T-helper 1 cell treated with Interleukin-12 subunit alpha and Interleukin-12 subunit beta and Interleukin-4 antibody, amounts not matched to agents 30 μg/mL and 1 μg/mL, for 36 hours (primary cell): ENCODE measurements at regions not wholly inside any gene's neighbourhood (a gene's known extent, or its start where the extent isn't known, plus 50 kb on each side); places are given as distances from the start of the nearest gene placed in this dataset.

Experiments used
- H3K27ac Mint-ChIP-seq: one replicate; pipeline ENCODE4 v1.8.0; 2021; ENCODE audit warnings: mild to moderate bottlenecking, mixed read lengths
- H3K27me3 Mint-ChIP-seq: one replicate; pipeline ENCODE4 v1.8.0; 2021; ENCODE audit warnings: low read depth, mixed read lengths
- H3K36me3 Mint-ChIP-seq: one replicate; pipeline ENCODE4 v1.8.0; 2021; ENCODE audit warnings: low read depth, mixed read lengths
- H3K4me1 Mint-ChIP-seq: one replicate; pipeline ENCODE4 v1.8.0; 2021; ENCODE audit warnings: low read depth, mixed read lengths
- H3K4me3 Mint-ChIP-seq: one replicate; pipeline ENCODE4 v1.8.0; 2021; ENCODE audit warnings: mild to moderate bottlenecking, moderate library complexity, mixed read lengths
- H3K9me3 Mint-ChIP-seq: one replicate; pipeline ENCODE4 v1.8.0; 2021; ENCODE audit warnings: mixed read lengths

DNA sequence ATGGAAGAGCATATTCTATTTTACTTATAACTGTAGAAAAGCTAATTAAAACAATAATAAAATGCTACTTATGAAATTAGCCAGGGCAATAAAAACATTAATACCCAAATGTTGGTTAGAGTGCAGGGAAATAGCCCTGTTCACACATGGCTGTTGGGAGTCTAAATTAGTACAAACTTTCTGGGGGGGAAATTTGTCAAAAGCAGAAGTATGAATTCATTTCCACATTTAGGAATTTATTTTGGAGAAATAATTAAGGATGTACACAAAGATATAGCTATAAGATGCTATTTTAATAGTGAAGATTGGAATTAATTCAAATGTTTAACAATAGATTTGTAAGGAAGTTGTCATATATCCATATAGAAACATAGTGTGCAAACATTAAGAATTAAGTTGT is 190.5 kb downstream of the SEC61B start:
- peaks cover 9% of the 10 kb centered on the region for H3K4me1 Mint-ChIP-seq
- no peaks in the 10 kb centered on the region for H3K9me3 Mint-ChIP-seq
- no peaks in the 10 kb centered on the region for H3K36me3 Mint-ChIP-seq
- H3K4me3 Mint-ChIP-seq: no peak overlapping the region
- no peak overlapping the region for H3K27ac Mint-ChIP-seq
- H3K27me3 Mint-ChIP-seq: peaks cover 6% of the 10 kb centered on the region

DNA sequence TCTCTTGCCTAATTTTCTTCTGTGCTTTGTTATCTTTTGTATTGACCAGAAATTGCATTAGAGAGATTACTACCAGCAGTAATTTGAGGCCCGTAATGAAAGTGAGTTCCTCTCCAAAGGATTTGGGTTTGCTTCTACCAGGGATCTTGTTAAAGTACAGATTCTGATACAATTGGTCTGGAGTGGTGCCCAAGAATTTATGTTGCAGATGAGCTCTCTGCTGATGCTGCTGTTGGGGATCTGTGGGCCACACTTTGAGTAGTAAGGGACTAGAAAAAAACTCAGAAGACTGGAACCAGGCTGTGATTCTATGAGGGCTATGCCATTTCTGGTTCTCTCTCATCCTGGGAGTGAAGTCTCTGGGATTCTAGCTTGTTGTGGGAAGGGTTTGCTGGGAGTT is 192.2 kb downstream of the SEC61B start:
- Mint-ChIP-seq H3K4me3 (no peak overlapping the region), H3K36me3 (no peaks in the 10 kb centered on the region), H3K27ac (no peak overlapping the region), H3K9me3 (no peaks in the 10 kb centered on the region), H3K4me1 (peaks cover 9% of the 10 kb centered on the region), H3K27me3 (peaks cover 6% of the 10 kb centered on the region)

GRCh38 chr9:99415606-99416005 is 193.5 kb downstream of the SEC61B start:
- Mint-ChIP-seq H3K9me3 (no peaks in the 10 kb centered on the region), H3K27ac (no peak overlapping the region), H3K4me1 (peaks cover 9% of the 10 kb centered on the region), H3K4me3 (no peak overlapping the region), H3K36me3 (no peaks in the 10 kb centered on the region), H3K27me3 (peaks cover 6% of the 10 kb centered on the region)

GRCh38 chr9:99416007-99416406 is 193.9 kb downstream of the SEC61B start:
- Mint-ChIP-seq H3K27ac (no peak overlapping the region), H3K4me1 (peaks cover 9% of the 10 kb centered on the region), H3K27me3 (peaks cover 5% of the 10 kb centered on the region), H3K4me3 (no peak overlapping the region), H3K36me3 (no peaks in the 10 kb centered on the region), H3K9me3 (no peaks in the 10 kb centered on the region)

DNA sequence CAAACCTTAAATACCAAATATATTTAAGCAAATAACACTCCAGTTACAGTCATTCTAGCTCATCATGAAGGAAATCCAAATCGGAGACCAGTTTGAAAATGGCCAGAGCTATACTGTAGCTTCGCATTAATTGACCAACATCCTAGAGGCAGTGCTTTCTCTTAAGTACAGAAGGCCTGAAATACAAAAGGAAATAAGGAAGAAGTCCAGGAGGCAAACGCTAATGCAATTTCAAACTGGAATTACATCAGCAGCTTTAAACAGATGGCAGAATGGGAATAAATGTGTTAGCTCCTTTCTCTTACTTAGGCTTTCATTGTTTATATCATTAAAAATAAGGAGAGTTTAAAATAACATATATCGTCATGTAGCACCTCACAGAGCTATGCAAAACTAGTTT is 197.0 kb downstream of the SEC61B start:
- Mint-ChIP-seq H3K9me3 (no peaks in the 10 kb centered on the region), H3K27ac (peak overlapping the region; percentile 46), H3K4me3 (no peak overlapping the region), H3K27me3 (no peaks in the 10 kb centered on the region), H3K36me3 (no peaks in the 10 kb centered on the region), H3K4me1 (peaks cover 9% of the 10 kb centered on the region)

DNA sequence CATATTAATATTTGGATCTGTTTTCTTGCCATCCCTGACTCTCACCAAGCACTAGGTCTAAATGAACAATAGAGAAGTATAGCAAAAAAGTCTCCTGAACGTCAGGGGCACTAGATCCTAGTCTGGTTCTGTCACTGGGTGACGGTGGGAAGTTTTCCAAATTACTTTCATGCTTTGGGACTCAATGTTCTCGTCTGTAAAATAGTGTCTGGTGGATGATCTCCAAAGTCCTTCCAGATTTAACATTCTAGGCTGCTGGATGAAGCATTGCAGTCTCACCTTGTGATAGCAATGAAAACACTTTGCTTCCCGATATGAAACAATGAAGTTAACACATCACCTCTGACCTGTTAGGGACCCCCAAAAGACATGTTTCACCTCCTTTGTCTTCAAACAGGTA is 199.3 kb downstream of the SEC61B start:
- no peaks in the 10 kb centered on the region for H3K36me3 Mint-ChIP-seq
- no peaks in the 10 kb centered on the region for H3K4me1 Mint-ChIP-seq
- no peaks in the 10 kb centered on the region for H3K9me3 Mint-ChIP-seq
- H3K27me3 Mint-ChIP-seq: peaks cover 7% of the 10 kb centered on the region
- H3K27ac Mint-ChIP-seq: no peak overlapping the region
- H3K4me3 Mint-ChIP-seq: no peak overlapping the region

DNA sequence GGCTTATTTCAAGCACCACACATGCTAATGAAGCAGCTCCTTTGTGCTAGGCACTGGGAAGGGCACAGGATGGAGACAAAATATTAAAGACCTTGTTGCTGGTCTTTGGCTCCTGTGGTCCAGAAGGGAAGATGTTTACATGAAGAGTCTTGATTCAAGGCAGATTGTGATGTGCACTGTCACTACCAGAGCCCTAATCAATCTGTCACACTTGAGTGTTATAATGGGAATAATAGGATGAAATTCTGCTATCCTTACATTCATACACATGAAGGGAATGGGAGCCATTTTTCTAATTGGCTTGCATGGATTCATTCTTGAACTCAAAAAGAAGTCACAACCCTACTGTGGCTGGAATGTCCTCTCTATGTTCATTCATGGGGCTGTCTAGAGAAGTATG is 203.0 kb downstream of the SEC61B start:
- H3K4me1 Mint-ChIP-seq: no peaks in the 10 kb centered on the region
- no peaks in the 10 kb centered on the region for H3K36me3 Mint-ChIP-seq
- no peak overlapping the region for H3K27ac Mint-ChIP-seq
- no peaks in the 10 kb centered on the region for H3K9me3 Mint-ChIP-seq
- peaks cover 18% of the 10 kb centered on the region for H3K27me3 Mint-ChIP-seq
- no peak overlapping the region for H3K4me3 Mint-ChIP-seq

- Mint-ChIP-seq H3K27ac (no peak overlapping the region), H3K4me3 (no peak overlapping the region), H3K27me3 (peaks cover 18% of the 10 kb centered on the region), H3K9me3 (no peaks in the 10 kb centered on the region), H3K36me3 (no peaks in the 10 kb centered on the region), H3K4me1 (no peaks in the 10 kb centered on the region)
Observed at GRCh38 chr9:99425923-99426842, 204.1 kb downstream of the SEC61B start.

GRCh38 chr9:99427260-99427659 is 205.2 kb downstream of the SEC61B start:
- H3K27ac Mint-ChIP-seq: no peak overlapping the region
- H3K9me3 Mint-ChIP-seq: no peaks in the 10 kb centered on the region
- H3K4me1 Mint-ChIP-seq: no peaks in the 10 kb centered on the region
- H3K27me3 Mint-ChIP-seq: peaks cover 18% of the 10 kb centered on the region
- no peak overlapping the region for H3K4me3 Mint-ChIP-seq
- H3K36me3 Mint-ChIP-seq: no peaks in the 10 kb centered on the region

DNA sequence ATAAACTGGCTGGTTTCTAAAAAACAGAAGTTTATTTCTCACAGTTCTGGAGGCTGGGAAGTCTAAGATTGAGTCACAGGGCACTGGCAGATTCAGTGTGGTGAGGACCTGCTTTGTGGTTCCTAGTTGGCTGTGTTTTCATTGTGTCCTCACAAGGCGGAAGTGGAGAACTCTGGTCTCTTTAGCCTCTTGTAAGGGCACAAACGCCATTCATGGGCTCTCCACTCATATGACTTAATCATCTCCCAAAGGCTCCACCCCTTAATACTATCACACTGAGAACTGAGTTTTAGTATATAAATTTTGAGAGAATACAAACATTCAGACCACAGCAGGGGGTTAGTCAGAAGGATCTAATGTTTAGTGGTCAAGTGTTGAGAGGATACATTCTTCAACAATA is 208.2 kb downstream of the SEC61B start:
- Mint-ChIP-seq H3K4me1 (peaks cover 12% of the 10 kb centered on the region), H3K27ac (no peak overlapping the region), H3K36me3 (no peaks in the 10 kb centered on the region), H3K4me3 (no peak overlapping the region), H3K27me3 (peaks cover 18% of the 10 kb centered on the region), H3K9me3 (no peaks in the 10 kb centered on the region)

- Mint-ChIP-seq H3K36me3 (no peaks in the 10 kb centered on the region), H3K4me1 (peaks cover 12% of the 10 kb centered on the region), H3K9me3 (no peaks in the 10 kb centered on the region), H3K27ac (no peak overlapping the region), H3K27me3 (peaks cover 13% of the 10 kb centered on the region), H3K4me3 (no peak overlapping the region)
Observed at GRCh38 chr9:99431103-99431502, 209.0 kb downstream of the SEC61B start.

DNA sequence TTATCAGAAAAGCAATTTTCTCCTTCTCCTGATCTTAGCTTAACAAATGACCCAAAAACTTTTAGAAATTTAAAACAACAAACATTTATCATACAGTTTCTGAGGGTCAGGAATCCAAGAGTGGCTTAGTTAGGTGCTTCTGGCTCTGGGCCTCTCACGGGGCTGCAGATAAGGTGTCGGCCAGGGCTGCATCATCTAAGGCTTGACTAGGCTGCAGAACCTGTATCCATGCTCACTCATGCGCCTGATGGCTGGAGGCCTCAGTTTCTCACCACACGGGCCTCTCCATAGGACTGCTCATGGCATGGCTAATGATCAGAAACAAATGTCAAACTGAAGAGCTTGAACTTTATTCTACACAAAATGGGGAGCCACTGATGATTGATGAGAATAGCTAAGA is 210.0 kb downstream of the SEC61B start:
- H3K27me3 Mint-ChIP-seq: peaks cover 5% of the 10 kb centered on the region
- no peak overlapping the region for H3K4me3 Mint-ChIP-seq
- no peak overlapping the region for H3K27ac Mint-ChIP-seq
- no peaks in the 10 kb centered on the region for H3K36me3 Mint-ChIP-seq
- H3K4me1 Mint-ChIP-seq: peaks cover 12% of the 10 kb centered on the region
- no peaks in the 10 kb centered on the region for H3K9me3 Mint-ChIP-seq

DNA sequence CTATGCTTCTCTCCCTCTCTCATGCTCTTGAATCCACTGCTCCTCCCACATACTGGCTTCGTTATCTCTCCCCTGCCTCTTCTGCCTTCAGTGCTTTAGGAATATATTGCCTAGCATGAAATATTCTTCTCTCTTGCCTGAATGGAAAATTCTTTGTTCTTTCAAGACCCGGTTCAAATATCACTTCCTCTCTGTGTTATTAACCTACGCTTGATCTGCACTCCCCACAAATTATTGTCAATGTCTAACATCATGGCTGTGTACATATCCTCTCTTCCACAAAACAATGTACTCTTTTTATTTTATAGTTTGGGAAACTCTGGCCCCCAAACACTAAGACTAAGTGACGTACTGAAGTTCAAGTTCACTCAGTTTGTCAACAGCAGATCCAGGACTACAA is 211.0 kb downstream of the SEC61B start:
- no peaks in the 10 kb centered on the region for H3K36me3 Mint-ChIP-seq
- H3K4me3 Mint-ChIP-seq: no peak overlapping the region
- H3K9me3 Mint-ChIP-seq: no peaks in the 10 kb centered on the region
- H3K27ac Mint-ChIP-seq: no peak overlapping the region
- H3K27me3 Mint-ChIP-seq: no peaks in the 10 kb centered on the region
- peaks cover 12% of the 10 kb centered on the region for H3K4me1 Mint-ChIP-seq

DNA sequence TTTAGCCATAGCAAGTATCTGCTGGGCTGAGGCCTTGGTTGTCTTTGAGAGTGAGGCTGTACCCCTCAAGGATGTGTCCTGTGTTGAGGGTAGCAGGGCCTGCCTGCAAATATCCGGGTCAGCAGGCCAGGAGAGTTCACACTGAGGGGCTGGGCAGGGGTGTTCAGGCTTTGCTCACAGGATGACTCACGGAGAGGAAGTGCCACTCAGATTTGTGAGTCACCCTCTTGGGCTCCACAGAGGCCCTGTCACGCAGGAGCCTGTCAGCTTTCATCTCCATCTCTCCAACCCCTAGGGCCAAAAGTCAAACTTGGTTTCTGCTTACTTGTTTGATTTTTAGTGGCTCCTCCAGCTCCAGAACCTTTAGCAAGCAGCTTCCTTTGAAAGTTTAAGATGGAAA is 211.5 kb downstream of the SEC61B start:
- Mint-ChIP-seq H3K4me1 (peaks cover 12% of the 10 kb centered on the region), H3K36me3 (no peaks in the 10 kb centered on the region), H3K9me3 (no peaks in the 10 kb centered on the region), H3K4me3 (no peak overlapping the region), H3K27ac (peak overlapping the region; percentile 69), H3K27me3 (no peaks in the 10 kb centered on the region)

GRCh38 chr9:99436616-99437015 is 214.5 kb downstream of the SEC61B start:
- Mint-ChIP-seq H3K27ac (no peak overlapping the region), H3K4me1 (peaks cover 12% of the 10 kb centered on the region), H3K36me3 (no peaks in the 10 kb centered on the region), H3K9me3 (no peaks in the 10 kb centered on the region), H3K27me3 (no peaks in the 10 kb centered on the region), H3K4me3 (no peak overlapping the region)
